Dedifferentiated amniotic fluid mesenchymal stem cell (primary cell): ENCODE measurements at regions not wholly inside any gene's neighbourhood (a gene's known extent, or its start where the extent isn't known, plus 50 kb on each side); places are given as distances from the start of the nearest gene placed in this dataset.

Experiments
- DNase-seq: peaks from one replicate; pipeline ENCODE4 v3.0.0-alpha.2; 2016; ENCODE audit errors: extremely low spot score

DNA sequence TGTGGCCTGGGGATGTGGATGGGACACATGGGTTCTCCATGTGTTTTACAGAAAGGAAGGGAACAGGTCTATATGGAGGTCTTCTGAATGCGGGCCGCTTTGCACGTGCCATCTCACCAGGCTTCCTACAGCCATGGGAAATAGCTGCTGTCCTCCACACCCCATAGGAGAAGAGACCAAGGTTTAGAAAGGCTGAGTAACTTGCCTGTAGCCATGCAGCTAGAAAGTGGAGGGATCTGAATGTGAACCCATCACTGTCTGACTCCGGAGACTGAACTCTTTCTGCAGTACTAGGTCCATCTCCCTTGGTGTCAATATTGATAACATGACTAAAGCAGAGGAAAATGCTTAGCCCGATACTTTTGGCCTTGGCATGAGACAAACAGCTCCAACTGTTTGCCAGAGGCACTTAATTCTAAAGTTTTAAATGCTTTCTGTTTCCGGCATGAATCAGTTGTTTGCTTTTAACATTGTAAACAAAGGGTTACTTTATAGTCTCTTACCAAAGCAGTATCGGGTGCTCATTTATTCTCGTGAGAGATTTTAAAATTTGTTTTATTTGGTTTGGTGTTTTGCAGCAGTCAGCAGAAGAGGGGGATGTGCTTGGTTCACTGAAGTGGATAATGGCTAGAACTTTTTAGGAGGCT is 64.8 kb upstream of the LOXL4 start:
- no peak for DNase-seq

- DNase-seq: no peak
These were observed 63.9 kb upstream of the LOXL4 start for GRCh38 chr10:98331885-98332284.

GRCh38 chr10:98330987-98331386 is 63.0 kb upstream of the LOXL4 start:
- no peak for DNase-seq

- no peak for DNase-seq
These were observed 60.6 kb upstream of the LOXL4 start for GRCh38 chr10:98328640-98329039.

DNA sequence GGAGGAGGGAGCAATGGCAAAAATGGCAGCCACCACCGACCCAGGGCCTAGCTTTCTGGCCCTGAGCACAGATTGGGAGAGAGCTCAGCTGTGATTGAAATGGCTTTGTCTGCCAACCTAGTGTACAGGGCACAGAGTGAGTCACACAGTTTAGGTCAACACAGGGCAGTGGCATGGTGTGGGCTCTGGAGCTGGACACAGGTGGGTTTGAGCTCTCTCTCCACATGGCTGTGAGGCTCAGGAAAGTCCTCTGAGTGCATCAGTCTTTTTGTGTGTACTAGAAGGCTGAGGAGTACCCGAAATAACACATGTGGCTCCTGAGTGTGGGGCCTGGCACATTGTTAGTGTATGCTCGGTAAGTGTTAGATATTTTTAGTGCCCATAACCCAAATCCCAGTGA is 60.2 kb upstream of the LOXL4 start:
- DNase-seq: no peak

- no peak for DNase-seq
These were observed 58.6 kb upstream of the LOXL4 start for GRCh38 chr10:98326621-98327027.

- DNase-seq: peak; percentile 59
These were observed 55.5 kb upstream of the LOXL4 start for GRCh38 chr10:98323221-98324164.

DNA sequence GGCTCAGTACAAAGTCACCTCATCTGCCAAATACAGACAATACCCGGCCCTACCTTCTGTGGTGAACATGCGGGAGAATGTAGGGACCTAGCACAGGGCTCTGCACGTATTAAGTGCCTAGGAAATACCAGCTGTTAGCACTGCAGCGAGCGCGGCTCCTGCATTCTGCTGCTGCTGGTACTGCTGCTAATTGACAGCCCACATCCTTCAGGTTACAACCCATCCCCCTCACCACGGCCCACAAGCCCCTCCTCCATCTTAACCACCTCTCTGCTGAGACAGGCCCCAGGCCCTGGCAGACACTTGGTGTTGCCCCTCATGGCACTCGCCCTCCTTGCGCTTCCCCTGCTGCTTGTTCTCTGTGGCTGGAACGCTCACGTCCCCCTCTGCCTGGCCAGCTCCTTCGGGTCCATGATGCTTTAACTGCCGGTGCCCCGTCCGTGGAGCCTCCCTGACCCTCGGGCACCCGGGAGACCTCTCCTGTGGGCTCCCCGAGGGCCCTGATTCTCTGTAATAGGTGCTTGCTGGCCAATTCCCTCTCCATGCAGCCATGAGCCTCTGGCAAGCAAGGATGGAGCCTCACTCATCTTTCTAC is 53.3 kb upstream of the LOXL4 start:
- no peak for DNase-seq

DNA sequence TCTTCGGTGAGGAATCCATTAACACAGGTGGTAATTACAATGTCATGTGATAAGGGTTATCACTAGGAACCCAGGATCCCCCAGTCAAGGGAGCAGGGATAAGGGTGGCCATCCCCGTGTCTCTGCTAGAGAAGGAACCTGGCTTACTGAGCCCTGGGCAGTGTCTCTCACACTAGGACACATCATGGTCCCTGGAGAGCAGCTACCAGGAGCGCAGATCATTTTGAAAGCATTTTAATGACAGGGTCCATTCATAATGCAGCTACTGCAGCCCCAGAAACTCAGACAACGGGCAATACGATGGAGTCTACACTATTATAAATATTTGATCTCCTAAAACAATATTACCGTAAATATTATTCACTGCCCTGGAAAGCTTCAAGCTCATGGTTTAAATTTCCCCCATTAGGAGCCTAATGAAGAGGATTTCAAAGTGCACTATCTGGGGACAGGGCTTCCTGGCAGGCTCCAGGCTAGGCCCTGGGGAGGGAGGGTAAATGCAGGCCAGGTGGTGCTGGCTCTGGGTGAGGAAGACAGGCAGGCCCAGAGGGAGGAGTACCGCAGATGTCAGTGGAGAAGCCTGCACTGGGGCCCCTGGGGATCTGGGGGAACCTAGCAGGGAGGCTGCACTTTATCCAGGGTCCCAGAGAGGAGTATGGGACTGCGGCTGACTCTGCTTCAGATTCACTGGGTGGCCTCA is 52.6 kb upstream of the LOXL4 start:
- DNase-seq: no peak

GRCh38 chr10:98318861-98319260 is 50.9 kb upstream of the LOXL4 start:
- no peak for DNase-seq
